ENCODE measurements at regions not wholly inside any gene's neighbourhood (a gene's known extent, or its start where the extent isn't known, plus 50 kb on each side); places are given as distances from the start of the nearest gene placed in this dataset.
A peak's percentile ranks its signal among the peaks of the same experiment; 100 is the strongest.

- intact Hi-C loops (cut with micrococcal nuclease) (no loop called here), in situ Hi-C loops (cut with MboI) (no loop called here)
- Histone ChIP-seq H3K79me2 (ENCODE audit: control insufficient read depth, insufficient read depth, low read length) (no peaks in the 10 kb centered on the region), H3K4me3 (no peak overlapping the region), H3K27ac (ENCODE audit: extremely low read depth, low read depth, low read length) (no peak overlapping the region), H3K4me1 (replicated peaks in 1 of 2; ENCODE audit: control insufficient read depth in 2 of 2, insufficient read depth in 2 of 2, low read length in 2 of 2) (no peaks in the 10 kb centered on the region), H3K27me3 (ENCODE audit: control insufficient read depth in 2 of 2, insufficient read depth in 2 of 2, low read length in 2 of 2) (peaks cover 0 to 7% of the 10 kb centered on the region in 2 experiments; a peak in 1 of 5 replicates), H3K9ac (ENCODE audit: insufficient read depth in 1 of 2, low read depth in 2 of 2, low read length in 2 of 2) (no peak overlapping the region), H3K9me1 (ENCODE audit: control insufficient read depth, insufficient read depth, low read length) (no peaks in the 10 kb centered on the region), H2AFZ (ENCODE audit: low read depth, low read length) (no peak overlapping the region), H3K36me3 (ENCODE audit: control insufficient read depth, insufficient read depth, low read length) (no peaks in the 10 kb centered on the region), H3K4me2 (ENCODE audit: insufficient read depth, low read length) (no peak overlapping the region), H3K9me3 (replicated peaks; ENCODE audit: control insufficient read depth, insufficient read depth, low read depth, low read length) (no peaks in the 10 kb centered on the region), H4K20me1 (replicated peaks; ENCODE audit: control insufficient read depth, insufficient read depth, low read length) (no peaks in the 10 kb centered on the region)
- BruUV-seq (replicated peaks): no TSS peak
- WGBS (ENCODE audit: insufficient coverage, low coverage, missing lambda C conversion rate): 2% methylated on average over 19 of the region's 19 CpGs
- no peak for FAIRE-seq
- no peak for ATAC-seq
- no peak for DNase-seq (ENCODE audit: extremely low read depth in 1 of 4, low spot score in 3 of 4)
- POLR2A ChIA-PET: no interaction called here
- CTCF ChIA-PET (ENCODE audit: low intra/inter-chr PET ratio): no interaction called here
- TF ChIP-seq ZNF316 (IDR thresholded peaks at IDR 0.05): peak; percentile 29; the same call in 1 of the 2 replicates
- no peak for TF ChIP-seq CBFB (CRISPR knock-in tag; IDR thresholded peaks at IDR 0.05)
- TF ChIP-seq, protein P1, sequence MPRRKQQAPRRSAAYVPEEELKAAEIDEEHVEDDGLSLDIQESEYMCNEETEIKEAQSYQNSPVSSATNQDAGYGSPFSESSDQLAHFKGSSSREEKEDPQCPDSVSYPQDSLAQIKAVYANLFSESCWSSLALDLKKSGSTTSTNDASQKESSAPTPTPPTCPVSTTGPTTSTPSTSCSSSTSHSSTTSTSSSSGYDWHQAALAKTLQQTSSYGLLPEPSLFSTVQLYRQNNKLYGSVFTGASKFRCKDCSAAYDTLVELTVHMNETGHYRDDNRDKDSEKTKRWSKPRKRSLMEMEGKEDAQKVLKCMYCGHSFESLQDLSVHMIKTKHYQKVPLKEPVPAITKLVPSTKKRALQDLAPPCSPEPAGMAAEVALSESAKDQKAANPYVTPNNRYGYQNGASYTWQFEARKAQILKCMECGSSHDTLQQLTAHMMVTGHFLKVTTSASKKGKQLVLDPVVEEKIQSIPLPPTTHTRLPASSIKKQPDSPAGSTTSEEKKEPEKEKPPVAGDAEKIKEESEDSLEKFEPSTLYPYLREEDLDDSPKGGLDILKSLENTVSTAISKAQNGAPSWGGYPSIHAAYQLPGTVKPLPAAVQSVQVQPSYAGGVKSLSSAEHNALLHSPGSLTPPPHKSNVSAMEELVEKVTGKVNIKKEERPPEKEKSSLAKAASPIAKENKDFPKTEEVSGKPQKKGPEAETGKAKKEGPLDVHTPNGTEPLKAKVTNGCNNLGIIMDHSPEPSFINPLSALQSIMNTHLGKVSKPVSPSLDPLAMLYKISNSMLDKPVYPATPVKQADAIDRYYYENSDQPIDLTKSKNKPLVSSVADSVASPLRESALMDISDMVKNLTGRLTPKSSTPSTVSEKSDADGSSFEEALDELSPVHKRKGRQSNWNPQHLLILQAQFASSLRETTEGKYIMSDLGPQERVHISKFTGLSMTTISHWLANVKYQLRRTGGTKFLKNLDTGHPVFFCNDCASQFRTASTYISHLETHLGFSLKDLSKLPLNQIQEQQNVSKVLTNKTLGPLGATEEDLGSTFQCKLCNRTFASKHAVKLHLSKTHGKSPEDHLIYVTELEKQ (CRISPR knock-in tag; IDR thresholded peaks at IDR 0.05): no peak
- TF ChIP-seq GATAD2A (IDR thresholded peaks at IDR 0.05): no peak
Measured at GRCh38 chr1:34441259-34442069, 264.8 kb downstream of the C1orf94 start.

All from K562 (cell line).